SJCRH30 (cell line): ENCODE measurements at regions not wholly inside any gene's neighbourhood (a gene's known extent, or its start where the extent isn't known, plus 50 kb on each side); places are given as distances from the start of the nearest gene placed in this dataset.
"Not testable (repeated sequence)": the region's sequence is repeated elsewhere in the genome, so short reads cannot be mapped to it uniquely, and the experiment has no call there.

Source experiments
- DNase-seq, 2 experiments: peaks; one replicate each; pipeline ENCODE4 v3.0.0-alpha.2; 2015 to 2020
- H3K27ac ChIP-seq: fragments of 250-450 bp; sonication (Bioruptor Pico); 2 replicates; pipeline ENCODE4 v1.5.1; 2020; ENCODE audit warnings: mild to moderate bottlenecking, moderate library complexity
- H3K27me3 ChIP-seq: fragments of 250-450 bp; sonication (Bioruptor Pico); 2 replicates; pipeline ENCODE4 v1.5.1; 2020; ENCODE audit warnings: mild to moderate bottlenecking, moderate library complexity
- H3K36me3 ChIP-seq: fragments of 250-450 bp; sonication (Bioruptor Pico); 2 replicates; pipeline ENCODE4 v1.5.1; 2020; ENCODE audit warnings: mild to moderate bottlenecking, moderate library complexity
- H3K4me1 ChIP-seq: fragments of 250-450 bp; sonication (Bioruptor Pico); 2 replicates; pipeline ENCODE4 v1.5.1; 2020; ENCODE audit warnings: mild to moderate bottlenecking, moderate library complexity
- H3K4me3 ChIP-seq: fragments of 250-450 bp; sonication (Bioruptor Pico); 2 replicates; pipeline ENCODE4 v1.5.1; 2020; ENCODE audit warnings: mild to moderate bottlenecking, moderate library complexity
- H3K9me3 ChIP-seq: fragments of 250-450 bp; sonication (Bioruptor Pico); replicated peaks from 2 replicates; pipeline ENCODE4 v1.5.1; 2020; ENCODE audit warnings: mild to moderate bottlenecking, moderate library complexity

DNA sequence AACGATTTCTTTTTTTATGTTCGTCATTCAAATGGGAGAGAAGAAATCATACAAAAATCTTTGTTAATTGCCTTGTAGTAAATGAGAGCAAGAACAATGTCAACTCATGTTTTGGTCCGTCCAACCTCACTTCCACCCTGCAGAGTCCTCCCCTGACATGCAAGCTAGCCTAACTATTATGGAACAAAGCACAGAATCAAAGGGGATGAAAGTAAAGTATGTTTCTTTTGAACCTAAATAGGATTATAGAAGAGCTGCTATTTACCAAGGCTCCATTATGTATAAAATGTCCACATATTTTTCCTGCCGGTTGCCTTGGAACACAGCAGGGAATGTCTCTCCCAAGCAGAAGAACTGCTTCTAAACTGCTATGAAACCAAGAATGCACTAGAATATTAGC lies 161.1 kb downstream of the MRPS30 start:
- Histone ChIP-seq H3K36me3 (no peaks in the 10 kb centered on the region), H3K27ac (no peak overlapping the region), H3K9me3 (no peaks in the 10 kb centered on the region), H3K4me3 (no peak overlapping the region), H3K4me1 (no peaks in the 10 kb centered on the region), H3K27me3 (no peaks in the 10 kb centered on the region)
- no peak for DNase-seq

DNA sequence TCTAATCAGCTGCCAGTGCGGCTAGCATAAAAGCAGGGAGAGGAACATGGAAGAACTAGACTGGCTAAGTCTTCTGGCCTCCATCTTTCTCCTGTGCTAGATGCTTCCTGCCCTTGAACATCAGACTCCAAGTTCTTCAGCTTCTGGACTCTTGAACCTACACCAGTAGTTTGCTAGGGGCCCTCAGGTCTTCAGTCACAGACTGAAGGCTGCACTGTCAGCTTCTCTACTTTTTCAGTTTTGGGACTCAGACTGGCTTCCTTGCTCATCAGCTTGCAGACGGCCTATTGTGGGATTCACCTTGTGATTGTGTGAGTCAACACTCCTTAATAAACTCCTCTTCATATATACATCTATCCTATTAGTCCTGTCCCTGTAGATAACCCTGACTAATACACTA lies 162.2 kb downstream of the MRPS30 start:
- H3K9me3 ChIP-seq, H3K4me1 ChIP-seq, H3K4me3 ChIP-seq, H3K27me3 ChIP-seq, DNase-seq, H3K27ac ChIP-seq, H3K36me3 ChIP-seq: not testable (repeated sequence)

DNA sequence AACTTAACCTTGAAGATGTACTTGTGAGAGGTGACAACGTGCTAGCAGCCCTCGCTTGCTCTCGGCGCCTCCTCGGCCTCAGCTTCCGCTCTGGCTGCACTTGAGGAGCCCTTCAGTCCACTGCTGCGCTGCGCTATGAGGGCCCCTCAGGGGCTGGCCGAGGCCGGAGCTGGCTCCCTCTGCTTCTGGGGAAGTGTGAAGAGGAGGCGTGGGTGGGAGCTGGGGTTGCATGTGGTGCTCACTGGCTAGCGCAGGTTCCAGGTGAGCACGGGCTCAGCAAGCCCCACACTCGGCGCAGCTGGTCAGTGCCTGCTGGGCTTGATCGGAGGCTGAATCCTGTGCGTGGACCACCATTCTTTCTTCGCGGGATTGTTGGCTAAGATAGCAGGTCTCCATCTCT lies 166.1 kb downstream of the MRPS30 start:
- Histone ChIP-seq H3K27ac (no peak overlapping the region), H3K9me3 (no peaks in the 10 kb centered on the region), H3K4me1 (no peaks in the 10 kb centered on the region), H3K36me3 (no peaks in the 10 kb centered on the region), H3K4me3 (no peak overlapping the region), H3K27me3 (no peaks in the 10 kb centered on the region)
- DNase-seq: no peak

DNA sequence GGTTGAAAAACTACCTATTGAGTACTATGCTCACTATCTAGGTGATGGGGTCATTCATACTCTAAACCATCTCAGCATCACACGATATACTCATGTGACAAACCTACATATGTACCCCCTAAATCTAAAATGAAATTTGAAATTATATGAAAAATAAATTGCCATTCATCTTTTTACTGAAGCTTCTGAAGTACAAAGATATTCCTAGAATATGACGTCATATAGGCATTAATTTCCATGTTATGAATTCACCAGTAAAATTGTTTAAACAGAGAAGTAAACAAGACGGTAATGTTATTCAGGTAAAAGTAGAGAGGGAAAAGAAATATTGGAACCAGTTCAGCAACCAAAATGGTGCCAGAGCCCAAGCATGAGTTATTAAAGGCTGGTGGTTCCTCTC lies 173.0 kb downstream of the MRPS30 start:
- H3K9me3 ChIP-seq: peaks cover 5% of the 10 kb centered on the region; the same call in 1 of the 2 replicates

DNA sequence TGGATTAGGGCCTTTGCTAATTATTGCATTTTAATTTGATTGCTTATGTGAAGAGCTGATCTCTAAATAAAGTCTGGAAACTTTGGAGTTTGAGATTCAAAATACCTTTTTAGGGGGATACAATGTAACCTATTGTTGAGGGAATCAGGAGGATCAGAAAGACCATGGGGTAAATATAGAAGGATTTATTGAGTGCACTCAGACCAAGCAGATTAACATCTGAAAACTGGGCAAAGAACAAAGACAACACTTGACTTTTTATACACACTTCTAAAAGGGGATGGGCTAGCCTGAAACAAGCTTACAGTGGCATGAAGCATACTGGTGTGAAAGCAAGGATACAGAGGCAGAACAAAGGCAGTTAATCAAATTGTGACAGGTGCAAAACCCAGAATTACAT lies 174.3 kb downstream of the MRPS30 start:
- H3K27ac ChIP-seq: no peak overlapping the region
- no peaks in the 10 kb centered on the region for H3K36me3 ChIP-seq
- no peaks in the 10 kb centered on the region for H3K27me3 ChIP-seq
- H3K4me1 ChIP-seq: no peaks in the 10 kb centered on the region
- H3K4me3 ChIP-seq: no peak overlapping the region
- DNase-seq: peak in 1 of 2 experiments; percentile 2
- peaks cover 5% of the 10 kb centered on the region; the same call in 1 of the 2 replicates for H3K9me3 ChIP-seq

More for the DNA sequence above, 173.0 kb downstream of the MRPS30 start:
- H3K27ac ChIP-seq: no peak overlapping the region
- H3K4me1 ChIP-seq: no peaks in the 10 kb centered on the region
- no peaks in the 10 kb centered on the region for H3K36me3 ChIP-seq
- no peak overlapping the region for H3K4me3 ChIP-seq
- DNase-seq: no peak
- H3K27me3 ChIP-seq: no peaks in the 10 kb centered on the region

DNA sequence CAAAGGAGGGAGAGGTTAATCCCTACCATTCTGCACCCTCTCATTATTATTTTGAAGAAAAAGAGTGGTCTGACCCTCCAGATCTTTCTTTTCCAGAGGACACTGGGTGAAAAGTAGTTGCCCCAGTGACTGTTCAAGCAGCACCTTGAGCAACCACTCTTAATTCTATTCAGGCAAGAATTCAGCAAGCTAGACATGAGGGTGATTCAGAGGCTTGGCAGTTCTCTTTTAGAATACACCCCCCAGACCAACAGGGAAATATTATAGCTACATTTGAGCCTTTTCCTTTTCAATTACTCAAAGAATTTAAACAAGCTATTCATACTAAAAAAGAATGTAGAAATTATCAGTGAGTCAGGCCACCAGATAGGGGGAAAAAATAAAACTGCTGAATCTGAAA lies 178.3 kb downstream of the MRPS30 start:
- H3K36me3 ChIP-seq: no peaks in the 10 kb centered on the region
- no peak for DNase-seq
- no peaks in the 10 kb centered on the region for H3K4me1 ChIP-seq
- no peak overlapping the region for H3K27ac ChIP-seq
- H3K9me3 ChIP-seq: peaks cover 10% of the 10 kb centered on the region; the same call in 1 of the 2 replicates
- H3K27me3 ChIP-seq: no peaks in the 10 kb centered on the region
- H3K4me3 ChIP-seq: no peak overlapping the region

DNA sequence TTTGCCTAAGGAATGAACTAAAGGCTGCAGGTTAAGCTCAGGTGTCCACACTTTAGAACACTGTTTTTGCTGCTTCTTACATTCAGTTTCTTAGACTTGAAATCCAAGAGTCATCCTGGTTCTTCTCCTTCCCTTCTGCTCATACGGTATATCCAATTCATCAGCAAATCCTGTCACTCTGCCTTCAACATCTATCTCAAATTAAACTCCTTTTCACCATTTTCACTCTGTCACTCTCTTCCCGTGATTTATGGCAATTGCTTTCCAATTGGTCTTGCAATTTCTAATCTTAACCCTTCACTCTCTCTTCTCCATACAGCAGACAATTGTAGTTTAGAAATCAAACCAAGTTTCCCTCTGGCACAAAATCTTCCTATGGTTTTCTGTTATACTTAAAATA lies 182.9 kb downstream of the MRPS30 start:
- H3K9me3 ChIP-seq: peaks cover 5% of the 10 kb centered on the region; the same call in 1 of the 2 replicates
- no peak for DNase-seq
- no peak overlapping the region for H3K4me3 ChIP-seq
- no peaks in the 10 kb centered on the region for H3K4me1 ChIP-seq
- no peaks in the 10 kb centered on the region for H3K27me3 ChIP-seq
- no peak overlapping the region for H3K27ac ChIP-seq
- no peaks in the 10 kb centered on the region for H3K36me3 ChIP-seq

DNA sequence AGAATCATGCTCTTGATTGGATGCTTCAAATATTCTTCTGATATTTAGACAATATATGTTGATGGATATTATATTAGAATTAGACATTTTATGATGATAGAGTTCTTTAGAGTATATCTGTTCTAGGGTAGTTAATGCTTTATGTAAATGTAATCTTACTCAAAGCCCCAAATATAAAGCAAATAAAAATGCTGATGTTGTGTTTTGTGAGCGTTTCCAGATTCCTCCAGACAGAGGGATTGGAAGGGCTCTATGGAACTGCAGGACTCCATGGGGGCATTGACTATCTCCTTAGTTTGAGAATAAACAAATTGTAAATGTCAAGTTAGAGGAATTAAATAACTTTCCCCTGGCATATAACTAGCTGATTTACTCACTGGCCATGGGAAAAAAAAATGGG lies 184.5 kb downstream of the MRPS30 start:
- Histone ChIP-seq H3K4me3 (no peak overlapping the region), H3K9me3 (peaks cover 5% of the 10 kb centered on the region; the same call in 1 of the 2 replicates), H3K4me1 (no peaks in the 10 kb centered on the region; the same call in 1 of the 2 replicates), H3K27me3 (no peaks in the 10 kb centered on the region), H3K27ac (no peak overlapping the region), H3K36me3 (no peaks in the 10 kb centered on the region)
- DNase-seq: no peak

DNA sequence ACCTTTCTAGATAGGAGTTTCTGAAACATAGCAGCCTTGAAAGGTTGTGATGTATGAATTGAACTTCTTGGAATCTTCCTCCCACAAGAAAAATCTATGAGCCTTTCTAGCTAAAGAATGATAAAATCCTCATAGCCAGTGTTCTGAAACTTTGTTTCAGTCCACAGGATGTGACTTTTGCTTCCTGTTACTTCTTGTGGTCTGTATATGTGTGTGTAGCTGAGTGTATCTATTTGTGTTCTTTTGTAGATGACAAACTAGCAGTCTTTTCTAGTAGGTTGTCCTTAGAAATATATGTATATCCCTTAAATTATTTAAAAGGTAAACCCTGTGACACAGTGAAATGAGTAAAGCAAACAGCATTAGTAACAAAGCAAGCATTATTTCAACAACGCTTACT lies 188.8 kb downstream of the MRPS30 start:
- Histone ChIP-seq H3K9me3 (no peaks in the 10 kb centered on the region), H3K4me1 (no peaks in the 10 kb centered on the region; the same call in 1 of the 2 replicates), H3K4me3 (no peak overlapping the region), H3K27ac (no peak overlapping the region), H3K36me3 (no peaks in the 10 kb centered on the region), H3K27me3 (no peaks in the 10 kb centered on the region)
- no peak for DNase-seq

DNA sequence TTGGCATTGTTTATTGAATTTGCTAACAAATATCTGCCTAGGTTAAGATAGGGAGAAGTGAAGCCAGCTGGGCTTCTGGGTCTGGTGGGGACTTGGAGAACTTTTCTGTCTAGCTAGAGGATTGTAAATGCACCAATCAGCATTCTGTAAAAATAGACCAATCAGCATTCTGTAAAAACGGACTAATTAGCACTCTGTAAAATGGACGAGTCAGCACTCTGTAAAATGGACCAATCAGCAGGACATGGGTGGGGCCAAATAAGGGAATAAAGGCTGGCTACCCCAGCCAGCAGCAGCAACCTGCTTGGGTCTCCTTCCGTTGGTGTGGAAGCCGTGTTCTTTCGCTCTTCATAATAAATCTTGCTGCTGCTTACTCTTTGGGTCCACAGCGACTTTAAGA lies 198.4 kb downstream of the MRPS30 start:
- not testable (repeated sequence) for H3K9me3 ChIP-seq, H3K4me3 ChIP-seq, H3K36me3 ChIP-seq, H3K4me1 ChIP-seq, H3K27ac ChIP-seq, H3K27me3 ChIP-seq, DNase-seq

DNA sequence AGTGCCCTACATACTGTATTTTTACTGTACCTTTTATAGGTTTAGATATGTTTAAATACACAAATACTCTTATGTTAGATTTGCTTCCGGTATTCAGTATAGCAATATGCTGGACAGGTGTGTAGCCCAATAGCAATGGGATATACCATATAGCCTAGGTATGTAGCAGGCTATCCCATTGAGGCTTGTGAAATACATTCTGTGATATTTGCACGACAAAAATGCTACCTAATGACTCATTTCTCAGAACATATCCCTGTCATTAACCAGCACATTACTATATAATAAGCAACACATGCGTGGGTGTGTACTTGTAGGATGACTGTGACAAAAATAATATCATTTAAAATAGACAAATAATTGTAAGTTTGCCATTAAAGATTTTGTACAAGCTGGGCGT lies 208.8 kb downstream of the MRPS30 start:
- H3K9me3 ChIP-seq: no peaks in the 10 kb centered on the region
- no peaks in the 10 kb centered on the region for H3K36me3 ChIP-seq
- no peak overlapping the region for H3K27ac ChIP-seq
- DNase-seq: no peak
- H3K27me3 ChIP-seq: no peaks in the 10 kb centered on the region
- no peak overlapping the region for H3K4me3 ChIP-seq
- H3K4me1 ChIP-seq: no peaks in the 10 kb centered on the region

DNA sequence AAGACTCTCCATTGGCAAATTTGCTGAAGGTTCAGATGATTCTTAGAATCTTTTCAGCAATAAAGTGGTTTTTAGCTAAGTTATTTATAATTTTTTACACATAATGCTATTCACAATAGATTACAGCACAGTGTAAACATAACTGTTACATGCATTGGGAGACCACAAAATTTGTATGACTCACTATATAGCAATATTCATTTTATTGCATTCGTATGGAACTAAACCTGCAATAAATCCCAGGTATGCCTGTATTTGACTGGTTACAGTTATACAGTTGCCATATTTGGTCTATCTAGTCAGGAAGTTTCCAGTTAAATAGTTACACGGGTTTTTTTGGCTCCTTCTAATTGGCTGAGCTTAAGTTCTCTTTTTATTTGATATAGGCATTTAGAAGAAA lies 220.8 kb downstream of the MRPS30 start:
- no peaks in the 10 kb centered on the region for H3K36me3 ChIP-seq
- no peaks in the 10 kb centered on the region for H3K4me1 ChIP-seq
- no peaks in the 10 kb centered on the region for H3K9me3 ChIP-seq
- H3K4me3 ChIP-seq: no peak overlapping the region
- no peak overlapping the region for H3K27ac ChIP-seq
- no peaks in the 10 kb centered on the region for H3K27me3 ChIP-seq
- DNase-seq: no peak

DNA sequence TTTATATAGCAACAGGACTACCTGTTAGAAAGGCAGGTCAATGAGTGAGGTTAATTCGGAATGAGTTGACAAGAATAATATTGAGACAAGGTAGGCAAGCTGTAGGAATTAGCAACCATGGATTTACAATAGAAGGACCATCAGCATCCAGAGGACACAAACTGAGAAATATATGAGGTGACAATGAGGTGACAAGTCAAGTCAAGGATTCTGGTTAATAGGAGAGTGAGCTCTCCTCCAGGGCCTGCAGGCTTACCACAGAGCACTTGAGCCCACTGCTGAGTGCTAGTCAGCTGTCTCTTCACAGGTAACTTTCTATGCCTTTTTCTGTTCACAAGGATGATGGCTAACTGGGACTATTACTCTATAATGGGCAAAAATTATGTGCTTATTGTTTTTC lies 227.2 kb downstream of the MRPS30 start:
- Histone ChIP-seq H3K4me3 (no peak overlapping the region), H3K4me1 (no peaks in the 10 kb centered on the region), H3K27ac (no peak overlapping the region), H3K9me3 (no peaks in the 10 kb centered on the region), H3K36me3 (no peaks in the 10 kb centered on the region), H3K27me3 (no peaks in the 10 kb centered on the region)
- no peak for DNase-seq

DNA sequence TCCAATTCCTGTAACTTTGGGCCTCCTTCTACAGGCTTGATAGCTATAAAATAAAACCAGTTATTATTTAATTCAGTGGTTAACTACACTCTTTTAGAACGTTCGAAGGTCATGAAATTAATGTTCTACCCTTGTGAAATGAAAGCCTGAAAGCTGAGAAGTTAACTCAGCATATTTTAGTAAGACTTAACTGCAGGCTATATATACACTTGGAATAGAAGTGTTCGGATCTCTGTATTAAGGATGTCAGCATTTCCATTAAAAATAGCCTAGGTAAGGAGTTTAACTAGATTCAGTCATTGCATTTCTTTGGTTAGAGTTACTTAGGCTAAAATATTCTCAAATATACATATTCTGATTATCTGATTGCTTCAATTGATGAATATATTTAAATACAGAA lies 229.2 kb downstream of the MRPS30 start:
- Histone ChIP-seq H3K36me3 (no peaks in the 10 kb centered on the region), H3K4me1 (no peaks in the 10 kb centered on the region), H3K27me3 (no peaks in the 10 kb centered on the region), H3K4me3 (no peak overlapping the region), H3K27ac (no peak overlapping the region), H3K9me3 (no peaks in the 10 kb centered on the region)
- no peak for DNase-seq

DNA sequence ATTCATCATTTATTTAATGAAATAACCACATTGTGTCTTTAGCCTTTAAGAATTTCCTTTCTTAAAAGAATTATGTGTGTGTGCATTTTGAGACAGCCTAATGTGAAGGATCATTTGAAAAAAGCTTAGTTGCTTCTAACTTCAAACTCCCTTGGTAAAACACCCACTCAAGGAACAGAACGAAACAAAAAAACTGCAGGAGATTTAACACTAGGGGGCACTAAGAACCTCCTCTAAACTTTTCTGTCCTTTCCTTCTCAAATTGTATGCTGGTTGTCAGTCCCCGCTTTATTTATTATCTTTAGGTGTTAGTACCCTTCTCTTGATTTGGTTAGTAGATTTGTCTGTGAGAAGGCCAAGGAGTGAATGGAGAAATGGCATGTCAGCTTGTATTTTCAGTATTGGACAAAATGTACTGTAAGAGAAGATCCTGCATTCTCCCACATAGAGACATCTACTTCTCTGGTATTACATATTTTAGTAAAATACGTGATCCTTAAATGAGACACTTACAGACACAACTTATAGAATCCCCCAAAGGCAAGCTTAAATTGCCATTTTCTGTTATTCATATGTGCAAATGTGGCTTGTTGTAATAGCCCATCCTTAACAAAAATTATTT lies 229.7 kb downstream of the MRPS30 start:
- no peak overlapping the region for H3K27ac ChIP-seq
- H3K9me3 ChIP-seq: no peaks in the 10 kb centered on the region
- H3K27me3 ChIP-seq: no peaks in the 10 kb centered on the region
- no peaks in the 10 kb centered on the region for H3K36me3 ChIP-seq
- no peaks in the 10 kb centered on the region for H3K4me1 ChIP-seq
- DNase-seq: peak in 1 of 2 experiments; percentile 67
- no peak overlapping the region for H3K4me3 ChIP-seq

DNA sequence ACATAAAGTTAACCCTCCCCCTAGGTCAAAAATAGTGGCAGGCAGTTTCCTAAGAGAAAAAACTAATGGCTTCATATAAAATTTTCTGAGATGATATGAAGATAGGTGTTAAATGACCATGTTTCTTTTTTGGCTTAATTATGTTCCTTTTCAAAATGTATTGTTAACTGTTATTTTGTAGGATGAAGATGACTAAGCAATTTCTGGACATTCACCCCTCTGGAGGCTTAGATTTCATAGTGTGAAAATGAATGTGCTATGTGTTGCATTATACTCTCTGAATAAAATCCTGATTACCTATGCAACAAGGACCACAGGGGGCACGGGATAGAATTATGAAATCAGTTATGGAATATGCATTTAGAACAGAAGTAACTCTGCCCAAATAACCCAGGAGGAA lies 233.5 kb downstream of the MRPS30 start:
- Histone ChIP-seq H3K4me3 (no peak overlapping the region), H3K4me1 (no peaks in the 10 kb centered on the region), H3K9me3 (no peaks in the 10 kb centered on the region), H3K36me3 (no peaks in the 10 kb centered on the region), H3K27ac (no peak overlapping the region), H3K27me3 (no peaks in the 10 kb centered on the region)
- DNase-seq: no peak
